ENCODE measurements at regions not wholly inside any gene's neighbourhood (a gene's known extent, or its start where the extent isn't known, plus 50 kb on each side); places are given as distances from the start of the nearest gene placed in this dataset.

- DNase-seq (ENCODE audit: low spot score), result no peak
These were observed 115.8 kb downstream of the SLC25A47 start for GRCh38 chr14:100438678-100439592.

DNA sequence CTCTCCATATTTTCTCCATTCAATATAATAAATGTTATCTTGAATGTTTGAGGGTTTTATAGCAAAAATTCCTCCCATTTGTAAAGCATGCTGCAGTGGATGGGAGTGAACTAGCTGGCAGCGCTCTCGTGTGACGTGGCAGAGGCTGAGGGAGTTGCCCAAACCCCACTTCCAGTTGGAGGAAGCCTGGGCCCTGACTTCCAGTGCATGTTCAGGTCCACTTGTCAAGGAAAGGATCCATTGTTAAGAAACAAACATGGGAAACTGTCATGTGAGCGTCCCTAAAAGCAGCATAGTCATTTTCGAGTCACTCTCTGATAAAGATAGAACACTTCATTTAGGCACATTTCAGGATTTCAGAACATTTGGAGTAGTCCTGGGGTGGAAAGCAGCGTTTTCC, 116.6 kb downstream of the SLC25A47 start:
- DNase-seq (ENCODE audit: low spot score), result no peak

- DNase-seq (ENCODE audit: low spot score), result peak; percentile 71
These were observed 117.1 kb downstream of the SLC25A47 start for GRCh38 chr14:100440207-100440631.

DNA sequence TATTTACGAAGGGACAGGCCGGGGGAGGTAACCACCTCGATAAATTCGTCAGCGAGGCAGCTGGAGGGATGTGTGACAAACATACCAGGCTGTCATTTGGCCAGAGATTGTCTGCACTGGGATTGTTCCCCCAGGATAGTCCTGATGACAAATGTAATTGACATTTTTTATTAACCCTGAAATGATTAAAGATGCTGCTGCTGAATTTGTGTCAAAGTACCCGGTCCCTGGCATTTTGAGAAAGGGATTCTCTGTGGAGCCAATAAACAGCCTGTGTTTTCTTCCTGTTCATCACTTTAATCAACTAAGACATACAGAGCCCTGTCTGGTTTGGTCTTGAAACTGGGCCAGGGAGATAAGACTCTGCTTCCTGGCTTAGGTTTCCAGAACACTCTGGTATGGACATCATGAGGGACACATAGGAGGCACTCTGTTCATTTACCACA, 117.6 kb downstream of the SLC25A47 start:
- no peak for DNase-seq (ENCODE audit: low spot score)

DNA sequence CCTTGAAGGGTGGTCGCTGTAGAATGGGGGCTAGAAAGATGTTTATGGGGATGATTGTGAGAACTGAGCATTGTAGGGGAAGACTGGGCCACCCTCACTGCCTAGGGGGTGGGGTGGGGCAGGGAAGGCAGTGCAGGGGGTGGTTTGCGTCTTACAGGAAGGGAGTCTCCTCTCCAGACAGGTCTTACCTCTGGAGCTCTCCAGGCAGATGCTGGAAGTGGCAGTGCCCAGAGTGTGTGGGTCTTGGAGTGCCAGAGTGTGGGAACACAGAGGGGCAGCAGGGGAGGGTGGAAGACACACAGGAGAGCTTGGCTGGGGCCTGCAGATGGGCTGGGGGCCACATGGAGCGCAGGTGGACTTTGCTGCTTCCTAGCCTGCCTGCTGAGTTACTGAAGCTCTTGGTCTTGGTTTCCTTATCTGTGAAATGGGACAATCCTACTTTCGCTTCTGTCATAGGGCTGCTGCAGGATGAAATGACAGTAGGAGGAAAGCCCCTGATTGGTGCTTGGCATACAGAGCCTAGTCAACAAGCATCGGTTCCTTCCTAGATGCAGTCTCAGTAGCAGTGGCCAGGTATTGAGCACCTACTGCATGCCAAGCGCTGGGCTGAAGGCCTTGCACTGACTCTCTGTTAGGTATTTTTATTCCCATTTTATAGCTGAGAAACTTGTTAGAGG, 118.3 kb downstream of the SLC25A47 start:
- DNase-seq (ENCODE audit: low spot score), result no peak

DNA sequence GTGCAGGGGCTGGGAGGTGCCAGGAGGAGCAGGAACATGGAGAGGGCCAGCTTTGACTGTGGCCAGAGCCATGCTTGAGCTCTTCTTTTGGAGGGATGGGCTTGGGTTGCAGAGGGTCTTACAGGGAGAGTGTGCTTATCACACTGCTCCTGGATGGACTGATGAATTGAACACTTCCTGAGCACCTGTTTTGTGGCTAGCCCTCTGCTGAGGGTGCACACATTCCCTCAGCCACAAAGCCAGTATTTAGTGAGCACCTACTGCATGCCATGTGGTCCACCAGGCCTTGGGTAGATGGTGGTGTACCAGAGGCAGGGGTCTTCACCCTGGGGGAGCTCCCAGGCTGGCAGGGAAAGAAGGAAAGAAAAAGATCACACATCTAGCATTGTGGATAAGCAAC, 118.9 kb downstream of the SLC25A47 start:
- DNase-seq (ENCODE audit: low spot score), result no peak

DNA sequence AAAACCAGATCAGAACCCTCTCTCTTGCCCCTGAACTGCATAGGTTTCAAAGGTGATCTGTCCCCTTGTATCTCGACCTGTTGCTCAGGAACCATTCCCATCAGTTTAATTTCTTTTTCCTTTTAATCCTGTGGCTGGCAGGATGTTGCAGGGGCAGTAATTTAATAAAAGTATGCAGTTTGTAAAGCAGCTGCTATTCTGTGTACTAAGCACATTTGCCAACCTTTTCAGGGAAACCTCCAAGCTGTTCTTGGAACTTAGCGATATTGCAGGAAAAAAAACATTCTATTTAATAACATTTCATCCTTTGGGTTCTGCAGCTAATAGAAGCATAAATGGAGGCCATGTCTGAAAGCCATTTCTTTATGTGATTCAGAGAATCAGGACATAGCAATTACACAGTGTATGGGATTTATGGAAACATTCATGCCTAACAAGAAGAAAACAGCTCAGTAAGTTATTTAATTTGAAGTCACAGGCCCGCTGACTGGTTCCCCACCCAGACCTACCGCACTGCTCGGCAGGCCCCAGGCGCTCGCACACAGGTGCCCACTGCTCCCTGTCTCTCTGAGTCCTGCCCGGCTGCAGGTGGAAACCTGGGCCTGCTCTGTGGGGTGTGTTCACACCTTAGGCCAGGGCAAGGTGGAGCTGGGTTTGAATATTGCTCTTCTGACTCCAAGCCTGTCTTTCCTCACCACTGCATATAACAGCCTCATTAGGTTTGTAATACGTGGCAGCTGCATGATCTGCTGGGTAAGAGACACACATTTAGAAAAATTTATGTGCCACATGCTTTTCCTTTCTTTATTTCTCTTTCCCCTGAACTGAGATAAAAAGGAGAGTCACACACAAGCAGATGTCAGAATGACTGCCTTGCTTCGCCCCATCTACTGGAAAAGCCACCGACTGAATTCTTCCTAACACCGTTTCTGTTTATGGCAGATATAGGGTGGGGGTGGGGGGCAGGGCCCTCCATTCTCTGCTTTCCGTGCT, 119.7 kb downstream of the SLC25A47 start:
- DNase-seq (ENCODE audit: low spot score), result no peak

GRCh38 chr14:100443603-100444002, 120.5 kb downstream of the SLC25A47 start:
- no peak for DNase-seq (ENCODE audit: low spot score)

- no peak for DNase-seq (ENCODE audit: low spot score)
These were observed 122.4 kb downstream of the SLC25A47 start for GRCh38 chr14:100445436-100446088.

DNA sequence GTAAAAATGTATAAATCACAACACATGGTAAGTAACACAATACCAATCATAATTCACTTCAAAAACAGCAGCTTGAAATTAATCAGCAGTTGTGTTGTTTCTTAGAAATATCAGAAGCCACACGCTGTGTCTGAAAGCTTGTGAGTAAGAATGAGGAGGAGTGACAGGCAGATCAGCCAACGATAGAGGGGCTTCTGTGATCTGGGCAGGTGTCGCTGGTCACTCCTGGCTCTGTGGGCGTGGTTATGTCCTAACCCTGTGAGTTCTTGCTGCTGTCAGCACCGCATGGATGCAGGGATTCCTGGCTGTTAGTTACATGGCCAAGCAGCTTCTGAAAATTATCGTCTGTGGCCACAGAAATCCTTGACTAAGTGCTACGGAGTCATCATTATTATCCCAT, 123.4 kb downstream of the SLC25A47 start:
- DNase-seq (ENCODE audit: low spot score), result no peak

- no peak for DNase-seq (ENCODE audit: low spot score)
These were observed 125.2 kb downstream of the SLC25A47 start for GRCh38 chr14:100448376-100448775.

- no peak for DNase-seq (ENCODE audit: low spot score)
These were observed 126.3 kb downstream of the SLC25A47 start for GRCh38 chr14:100449225-100449987.

- no peak for DNase-seq (ENCODE audit: low spot score)
These were observed 126.9 kb downstream of the SLC25A47 start for GRCh38 chr14:100450049-100450448.

- DNase-seq (ENCODE audit: low spot score), result no peak
These were observed 127.6 kb downstream of the SLC25A47 start for GRCh38 chr14:100450736-100451135.

DNA sequence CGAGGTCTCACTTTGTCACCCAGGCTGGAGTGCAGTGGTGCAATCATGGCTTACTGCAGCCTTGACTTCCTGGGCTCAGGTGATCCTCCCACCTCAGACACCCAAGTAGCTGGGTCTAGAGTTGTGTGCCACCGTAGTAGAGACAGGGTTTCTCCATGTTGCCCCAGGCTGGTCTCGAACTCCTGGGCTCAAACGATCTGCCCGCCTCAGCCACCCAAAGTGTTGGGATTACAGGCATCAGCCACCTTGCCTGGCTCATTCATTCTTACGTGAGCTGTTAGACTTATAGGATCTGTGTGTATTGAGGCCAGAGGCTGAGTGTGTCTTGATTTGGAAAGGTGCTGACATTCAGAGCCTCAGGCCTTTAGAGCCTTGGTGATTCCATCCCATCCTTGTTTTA, 128.1 kb downstream of the SLC25A47 start:
- DNase-seq (ENCODE audit: low spot score), result no peak

DNA sequence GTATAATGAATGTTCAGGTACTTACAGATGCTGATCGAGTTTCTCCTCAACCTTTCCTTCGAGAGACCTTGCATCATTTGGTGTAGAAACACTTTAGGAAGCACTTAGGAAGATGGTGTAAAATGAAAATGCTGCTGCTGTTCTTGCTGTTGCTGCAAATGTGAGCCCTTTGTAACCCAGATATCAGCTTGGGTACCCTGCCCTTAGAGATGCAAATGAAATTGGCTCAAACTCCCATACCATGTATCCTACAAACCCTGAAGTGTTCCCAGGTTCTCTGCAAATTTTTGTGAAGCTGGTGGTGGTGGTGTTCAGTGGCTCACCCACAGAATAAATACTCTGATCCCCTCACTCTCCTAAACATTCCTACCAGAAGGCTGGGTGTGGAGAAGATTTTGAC, 130.8 kb downstream of the SLC25A47 start:
- DNase-seq (ENCODE audit: low spot score), result no peak

DNA sequence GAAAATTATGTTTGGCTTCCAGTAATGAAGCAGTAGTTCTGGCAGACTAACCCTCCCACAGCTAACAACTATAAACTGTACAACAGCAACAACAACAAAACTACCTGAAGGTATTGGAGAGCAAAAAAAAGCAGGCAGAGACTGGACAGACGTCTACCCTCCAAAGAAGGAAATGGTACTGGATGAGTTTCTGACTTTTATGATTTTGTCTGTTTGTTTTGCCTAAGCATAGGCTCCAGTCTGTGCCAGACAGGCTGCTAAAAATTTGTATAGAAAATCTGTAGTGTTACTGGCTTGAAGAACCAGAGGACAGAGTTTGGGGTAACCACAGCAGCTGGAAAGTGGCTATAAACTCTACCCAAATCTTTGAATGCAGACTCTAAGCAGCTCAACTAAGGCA, 131.3 kb downstream of the SLC25A47 start:
- no peak for DNase-seq (ENCODE audit: low spot score)

DNA sequence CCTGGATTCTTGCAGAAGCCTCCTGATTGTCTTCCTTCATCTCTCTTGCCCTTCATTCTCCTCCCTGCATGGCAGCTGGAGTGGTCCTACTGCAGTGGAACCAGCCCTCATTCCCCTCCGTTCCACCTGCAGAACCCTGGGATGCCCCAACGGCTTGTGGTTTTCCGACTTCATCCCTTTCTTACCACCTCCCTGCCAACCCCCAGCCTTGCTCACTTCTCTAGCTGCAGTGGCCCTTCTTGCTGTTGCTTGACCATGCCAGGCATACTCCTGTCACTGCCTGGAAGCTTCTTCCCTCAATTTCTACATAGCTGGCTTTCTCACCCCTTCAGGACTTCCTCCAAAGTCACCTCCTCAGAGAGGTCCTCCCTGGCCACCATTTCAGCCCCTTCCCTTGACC, 123.3 kb downstream of the BEGAIN start:
- DNase-seq (ENCODE audit: low spot score), result no peak

- no peak for DNase-seq (ENCODE audit: low spot score)
These were observed 120.9 kb downstream of the BEGAIN start for GRCh38 chr14:100466111-100466856.
